HFF-Myc (cell line): ENCODE measurements at regions not wholly inside any gene's neighbourhood (a gene's known extent, or its start where the extent isn't known, plus 50 kb on each side); places are given as distances from the start of the nearest gene placed in this dataset.

ENCODE experiments used
- DNase-seq: peaks from one replicate; pipeline ENCODE4 v3.0.0-alpha.2; 2011; ENCODE audit warnings: low read depth; ENCODE audit errors: extremely low read depth
- H3K4me3 ChIP-seq: replicated peaks from 2 replicates; pipeline ENCODE4 v1.5.1; 2011; ENCODE audit warnings: low read depth, mild to moderate bottlenecking, control low read depth, low read length
- TF ChIP-seq, protein P1 (sequence below): IDR thresholded peaks from 2 replicates; pipeline ENCODE4 v1.5.1; 2012; ENCODE audit warnings: mild to moderate bottlenecking, low read depth, low read length, control low read depth; ENCODE audit errors: missing control alignments

- TF ChIP-seq, protein P1, sequence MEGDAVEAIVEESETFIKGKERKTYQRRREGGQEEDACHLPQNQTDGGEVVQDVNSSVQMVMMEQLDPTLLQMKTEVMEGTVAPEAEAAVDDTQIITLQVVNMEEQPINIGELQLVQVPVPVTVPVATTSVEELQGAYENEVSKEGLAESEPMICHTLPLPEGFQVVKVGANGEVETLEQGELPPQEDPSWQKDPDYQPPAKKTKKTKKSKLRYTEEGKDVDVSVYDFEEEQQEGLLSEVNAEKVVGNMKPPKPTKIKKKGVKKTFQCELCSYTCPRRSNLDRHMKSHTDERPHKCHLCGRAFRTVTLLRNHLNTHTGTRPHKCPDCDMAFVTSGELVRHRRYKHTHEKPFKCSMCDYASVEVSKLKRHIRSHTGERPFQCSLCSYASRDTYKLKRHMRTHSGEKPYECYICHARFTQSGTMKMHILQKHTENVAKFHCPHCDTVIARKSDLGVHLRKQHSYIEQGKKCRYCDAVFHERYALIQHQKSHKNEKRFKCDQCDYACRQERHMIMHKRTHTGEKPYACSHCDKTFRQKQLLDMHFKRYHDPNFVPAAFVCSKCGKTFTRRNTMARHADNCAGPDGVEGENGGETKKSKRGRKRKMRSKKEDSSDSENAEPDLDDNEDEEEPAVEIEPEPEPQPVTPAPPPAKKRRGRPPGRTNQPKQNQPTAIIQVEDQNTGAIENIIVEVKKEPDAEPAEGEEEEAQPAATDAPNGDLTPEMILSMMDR = no peak
- DNase-seq = no peak
- no peak overlapping the region for H3K4me3 ChIP-seq
Observed at GRCh38 chr1:102190429-102190828, 193.7 kb upstream of the OLFM3 start.

DNA sequence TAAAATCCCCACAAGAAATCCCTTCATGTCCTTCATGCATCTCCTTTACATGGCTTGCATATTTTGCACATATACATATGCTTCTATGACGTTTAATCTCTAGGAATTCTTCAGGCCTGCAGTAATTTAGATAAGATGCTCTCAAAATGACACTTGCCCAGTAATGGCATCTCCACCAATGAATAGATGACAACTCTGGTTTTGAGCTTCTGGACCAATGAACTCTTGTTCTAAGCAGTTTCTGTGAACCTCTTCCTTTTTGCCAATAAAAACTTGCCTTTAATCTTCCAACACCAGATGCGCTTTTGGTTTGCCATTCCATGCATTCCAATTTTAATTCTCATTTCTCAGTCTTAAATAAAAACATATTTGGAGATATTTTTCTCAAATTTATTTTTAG, 189.8 kb upstream of the OLFM3 start:
- DNase-seq = no peak
- TF ChIP-seq, protein P1 = no peak
- H3K4me3 ChIP-seq = no peak overlapping the region

DNA sequence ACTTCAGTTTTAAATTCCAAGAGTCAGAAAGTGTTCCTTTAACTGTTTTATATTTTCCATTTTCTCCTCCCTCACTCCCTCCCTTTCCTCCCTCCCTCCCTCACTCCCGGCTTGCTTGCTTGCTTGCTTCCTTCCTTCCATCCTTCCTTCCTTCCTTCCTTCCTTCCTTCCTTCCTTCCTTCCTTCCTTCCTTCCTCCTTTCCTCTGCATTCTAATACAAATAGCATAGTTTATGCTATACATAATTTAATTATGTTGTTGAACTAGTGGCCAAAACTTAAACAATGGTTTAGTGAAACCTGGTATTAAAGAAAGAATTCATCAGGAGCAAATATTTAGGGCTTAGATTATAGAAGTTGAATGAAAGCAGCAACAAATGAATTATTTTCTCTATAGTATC, 188.5 kb upstream of the OLFM3 start:
- TF ChIP-seq, protein P1 = no peak
- H3K4me3 ChIP-seq = no peak overlapping the region
- no peak for DNase-seq

DNA sequence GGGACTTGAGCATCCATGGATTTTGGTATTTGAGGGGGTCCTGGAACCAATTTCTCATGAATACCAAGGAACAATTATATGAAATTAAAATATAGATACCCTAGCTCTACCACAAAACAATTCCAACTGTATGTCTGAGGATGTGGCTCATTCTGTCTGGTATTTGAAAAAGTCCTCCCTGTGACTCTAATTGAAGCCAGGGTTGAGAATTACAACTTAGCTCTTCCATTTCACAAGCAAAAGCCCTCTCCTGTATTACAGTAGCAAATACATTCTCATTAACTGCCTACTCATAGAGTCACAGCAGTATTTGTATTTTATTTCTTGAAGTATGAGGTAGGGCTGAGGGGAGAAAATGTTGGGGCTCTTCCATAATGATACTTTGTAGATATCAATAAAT, 187.8 kb upstream of the OLFM3 start:
- no peak for DNase-seq
- TF ChIP-seq, protein P1 = no peak
- H3K4me3 ChIP-seq = no peak overlapping the region

- H3K4me3 ChIP-seq = no peak overlapping the region
- TF ChIP-seq, protein P1 = no peak
- no peak for DNase-seq
Observed at GRCh38 chr1:102183711-102184110, 187.0 kb upstream of the OLFM3 start.

- H3K4me3 ChIP-seq = no peak overlapping the region
- TF ChIP-seq, protein P1 = no peak
- no peak for DNase-seq
Observed at GRCh38 chr1:102182603-102183260, 186.0 kb upstream of the OLFM3 start.

DNA sequence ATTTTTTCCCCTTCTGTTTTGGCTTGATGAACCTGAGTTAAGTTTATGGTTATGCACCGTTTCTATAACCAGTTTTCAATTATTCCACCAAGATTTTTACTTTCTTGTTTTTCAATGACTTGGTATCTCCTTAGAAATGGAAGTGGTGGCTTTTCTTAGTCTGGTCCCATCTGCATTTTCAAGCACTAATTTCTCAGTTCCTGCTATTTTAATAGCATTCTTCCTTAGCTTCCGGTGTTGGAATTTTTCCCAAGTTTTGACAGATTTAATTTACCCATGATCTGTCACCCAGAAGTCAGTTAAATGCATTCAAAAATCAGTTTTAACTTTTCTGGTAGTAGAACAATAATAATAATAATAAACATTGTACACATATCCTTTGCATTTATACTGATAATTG, 184.6 kb upstream of the OLFM3 start:
- no peak for DNase-seq
- TF ChIP-seq, protein P1 = no peak
- no peak overlapping the region for H3K4me3 ChIP-seq
